ENCODE measurements at regions not wholly inside any gene's neighbourhood (a gene's known extent, or its start where the extent isn't known, plus 50 kb on each side); places are given as distances from the start of the nearest gene placed in this dataset.

GRCh38 chr2:573805-574392 is 103.3 kb downstream of the TMEM18 start:
- Histone ChIP-seq H3K36me3 (replicated peaks in 1 of 2; ENCODE audit: insufficient read depth in 1 of 2, low read depth in 2 of 2) (no peaks in the 10 kb centered on the region), H3K4me1 (no peaks in the 10 kb centered on the region), H3K9me3 (peaks cover 0 to 5% (median 0%) of the 10 kb centered on the region in 3 donors), H3K27ac (no peak overlapping the region), H3K27me3 (no peaks in the 10 kb centered on the region), H3K4me3 (no peak overlapping the region)
- DNase-seq, result no peak
- ATAC-seq, result no peak
- TF ChIP-seq, protein P1, sequence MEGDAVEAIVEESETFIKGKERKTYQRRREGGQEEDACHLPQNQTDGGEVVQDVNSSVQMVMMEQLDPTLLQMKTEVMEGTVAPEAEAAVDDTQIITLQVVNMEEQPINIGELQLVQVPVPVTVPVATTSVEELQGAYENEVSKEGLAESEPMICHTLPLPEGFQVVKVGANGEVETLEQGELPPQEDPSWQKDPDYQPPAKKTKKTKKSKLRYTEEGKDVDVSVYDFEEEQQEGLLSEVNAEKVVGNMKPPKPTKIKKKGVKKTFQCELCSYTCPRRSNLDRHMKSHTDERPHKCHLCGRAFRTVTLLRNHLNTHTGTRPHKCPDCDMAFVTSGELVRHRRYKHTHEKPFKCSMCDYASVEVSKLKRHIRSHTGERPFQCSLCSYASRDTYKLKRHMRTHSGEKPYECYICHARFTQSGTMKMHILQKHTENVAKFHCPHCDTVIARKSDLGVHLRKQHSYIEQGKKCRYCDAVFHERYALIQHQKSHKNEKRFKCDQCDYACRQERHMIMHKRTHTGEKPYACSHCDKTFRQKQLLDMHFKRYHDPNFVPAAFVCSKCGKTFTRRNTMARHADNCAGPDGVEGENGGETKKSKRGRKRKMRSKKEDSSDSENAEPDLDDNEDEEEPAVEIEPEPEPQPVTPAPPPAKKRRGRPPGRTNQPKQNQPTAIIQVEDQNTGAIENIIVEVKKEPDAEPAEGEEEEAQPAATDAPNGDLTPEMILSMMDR (IDR thresholded peaks at IDR 0.05), result no peak
- no peak for TF ChIP-seq POLR2A (IDR thresholded peaks at IDR 0.05)
- intact Hi-C loops (cut with DNase I), result no loop called here
- WGBS, 2 donors, result 47 to 67% methylated on average over 6 of the region's 6 CpGs

GRCh38 chr2:573025-573424 is 104.2 kb downstream of the TMEM18 start:
- TF ChIP-seq POLR2A (IDR thresholded peaks at IDR 0.05), result no peak
- TF ChIP-seq, protein P1 (IDR thresholded peaks at IDR 0.05), result no peak
- intact Hi-C loops (cut with DNase I), result no loop called here
- ATAC-seq (no peak), DNase-seq (no peak)
- H3K4me3 ChIP-seq, result no peak overlapping the region
- H3K27me3 ChIP-seq, result no peaks in the 10 kb centered on the region
- WGBS, 2 donors, result 72 to 84% methylated on average over 9 of the region's 9 CpGs
- H3K27ac ChIP-seq, result no peak overlapping the region
- no peaks in the 10 kb centered on the region for H3K36me3 ChIP-seq (replicated peaks in 1 of 2; ENCODE audit: insufficient read depth in 1 of 2, low read depth in 2 of 2)
- H3K9me3 ChIP-seq, result peaks cover 0 to 5% (median 0%) of the 10 kb centered on the region in 3 donors
- H3K4me1 ChIP-seq, result no peaks in the 10 kb centered on the region

- Histone ChIP-seq H3K4me1 (no peaks in the 10 kb centered on the region), H3K36me3 (replicated peaks in 1 of 2; ENCODE audit: insufficient read depth in 1 of 2, low read depth in 2 of 2) (no peaks in the 10 kb centered on the region), H3K4me3 (no peak overlapping the region), H3K27me3 (no peaks in the 10 kb centered on the region), H3K9me3 (peaks cover 0 to 5% (median 0%) of the 10 kb centered on the region in 3 donors), H3K27ac (no peak overlapping the region)
- ATAC-seq, result no peak
- TF ChIP-seq POLR2A (IDR thresholded peaks at IDR 0.05), result no peak
- TF ChIP-seq, protein P1 (IDR thresholded peaks at IDR 0.05), result no peak
- intact Hi-C loops (cut with DNase I), result no loop called here
- DNase-seq, result no peak
- WGBS, 2 donors, result 56 to 57% methylated on average over 3 of the region's 3 CpGs
Observed at GRCh38 chr2:569681-570080, 107.5 kb downstream of the TMEM18 start.

GRCh38 chr2:568639-569235 is 108.5 kb downstream of the TMEM18 start:
- no peak for ATAC-seq
- Histone ChIP-seq H3K27ac (no peak overlapping the region), H3K4me1 (no peaks in the 10 kb centered on the region), H3K9me3 (peaks cover 0 to 5% (median 0%) of the 10 kb centered on the region in 3 donors), H3K4me3 (no peak overlapping the region), H3K36me3 (replicated peaks in 1 of 2; ENCODE audit: insufficient read depth in 1 of 2, low read depth in 2 of 2) (no peaks in the 10 kb centered on the region), H3K27me3 (no peaks in the 10 kb centered on the region)
- DNase-seq, result no peak
- 49 to 53% methylated on average over 4 of the region's 4 CpGs for WGBS, 2 donors
- intact Hi-C loops (cut with DNase I), result no loop called here
- TF ChIP-seq, protein P1 (IDR thresholded peaks at IDR 0.05), result no peak
- TF ChIP-seq POLR2A (IDR thresholded peaks at IDR 0.05), result no peak

Measured in body of pancreas (tissue), 4 donors.